Endothelial cell of umbilical vein (primary cell): ENCODE measurements at regions not wholly inside any gene's neighbourhood (a gene's known extent, or its start where the extent isn't known, plus 50 kb on each side); places are given as distances from the start of the nearest gene placed in this dataset.

Source experiments
- BruUV-seq: library from RNA; stranded (reverse); fragments of 400-500 nt; replicated peaks from 2 replicates; lab custom pipeline; 2021; lab: Mats Ljungman, UMichigan
- CTCF ChIA-PET: fragments of 300-600, 350-600 bp; sonication (Branson Sonifier 250); formaldehyde crosslinking; loops from one replicate; lab custom pipeline; 2021; ENCODE audit warnings: antibody characterized with exemption, inconsistent platforms; lab: Charles Lee
- POLR2A ChIA-PET: fragments of 300-600, 350-600 bp; sonication (Branson Sonifier 250); formaldehyde crosslinking; loops from one replicate; lab custom pipeline; 2021; ENCODE audit warnings: antibody characterized with exemption, inconsistent platforms; lab: Charles Lee
- DNase-seq: peaks from one replicate; pipeline ENCODE4 v3.0.0-alpha.2; 2011; ENCODE audit warnings: low read depth, low spot score
- FAIRE-seq: peaks from 2 replicates; lab custom pipeline; 2011; peaks lifted over from hg19 to GRCh38; lab: Jason Lieb, UNC
- H2AFZ ChIP-seq: 2 replicates; pipeline ENCODE4 v1.6.0; 2012; ENCODE audit warnings: low read depth, low read length, control low read depth, inconsistent platforms
- H3K27ac ChIP-seq: 2 replicates; pipeline ENCODE4 v1.5.1; 2011; ENCODE audit warnings: low read depth, mild to moderate bottlenecking, control low read depth, low read length, moderate library complexity; ENCODE audit not compliant: insufficient read depth
- H3K27me3 ChIP-seq, 2 experiments: 2 replicates each; pipeline versions ENCODE4 v1.6.0 to v1.6.1; 2011; ENCODE audit warnings: low read length in 2 of 2, mixed read lengths in 1 of 2; ENCODE audit not compliant: control insufficient read depth in 2 of 2, insufficient read depth in 2 of 2
- H3K36me3 ChIP-seq, 2 experiments: 2 replicates in 1 of 2; 3 replicates in 1 of 2; pipeline ENCODE4 v1.5.1; 2011; ENCODE audit warnings: low read length in 2 of 2, mild to moderate bottlenecking in 1 of 2, moderate library complexity in 1 of 2; ENCODE audit not compliant: control insufficient read depth in 2 of 2, insufficient read depth in 2 of 2; ENCODE audit errors: extremely low read depth in 1 of 2
- H3K4me1 ChIP-seq: 3 replicates; pipeline ENCODE4 v1.5.1; 2011; ENCODE audit warnings: mild to moderate bottlenecking, low read length; ENCODE audit not compliant: control insufficient read depth, insufficient read depth; ENCODE audit errors: extremely low read depth
- H3K4me2 ChIP-seq: 2 replicates; pipeline ENCODE4 v1.6.1; 2011; ENCODE audit warnings: low read length, control low read depth, mixed read lengths; ENCODE audit not compliant: insufficient read depth
- H3K4me3 ChIP-seq, 3 experiments: fragments of 200-600 bp in 1 of 3; sonication (generic), shearing (Covaris generic) in 1 of 3; replicated peaks in 1 of 3; 2 replicates each; pipeline ENCODE4 v1.5.1; 2011 to 2016; ENCODE audit warnings: control low read depth in 3 of 3, low read length in 3 of 3, mild to moderate bottlenecking in 2 of 3, inconsistent platforms in 1 of 3, low read depth in 1 of 3, moderate library complexity in 1 of 3; ENCODE audit not compliant: insufficient read depth in 1 of 3
- H3K79me2 ChIP-seq: 2 replicates; pipeline ENCODE4 v1.6.0; 2012; ENCODE audit warnings: low read length, inconsistent platforms; ENCODE audit not compliant: control insufficient read depth, insufficient read depth
- H3K9ac ChIP-seq: replicated peaks from 2 replicates; pipeline ENCODE3; 2011; ENCODE audit warnings: low read length, control low read depth; ENCODE audit not compliant: insufficient read depth; ENCODE audit errors: extremely low read depth
- H3K9me1 ChIP-seq: replicated peaks from 3 replicates; pipeline ENCODE4 v1.6.0; 2011; ENCODE audit warnings: mild to moderate bottlenecking, low read length; ENCODE audit not compliant: control insufficient read depth, insufficient read depth; ENCODE audit errors: extremely low read depth
- H3K9me3 ChIP-seq: replicated peaks from 2 replicates; pipeline ENCODE4 v1.5.1; 2012; ENCODE audit warnings: low read length, inconsistent platforms; ENCODE audit not compliant: control insufficient read depth, insufficient read depth
- H4K20me1 ChIP-seq: replicated peaks from 2 replicates; pipeline ENCODE3; 2011; ENCODE audit warnings: mild to moderate bottlenecking, low read length; ENCODE audit not compliant: control insufficient read depth, insufficient read depth; ENCODE audit errors: extremely low read depth
- CTCF ChIP-seq, 2 donors: IDR thresholded peaks; 1 replicate in 1 of 2; 2 replicates in 1 of 2; pipeline ENCODE4 v1.5.1; 2011; ENCODE audit warnings: low read length in 2 of 2, mild to moderate bottlenecking in 2 of 2, moderate library complexity in 2 of 2, control low read depth in 1 of 2, inconsistent platforms in 1 of 2, low read depth in 1 of 2; ENCODE audit not compliant: insufficient read depth in 1 of 2; ENCODE audit errors: extremely low read depth in 1 of 2
- EZH2 ChIP-seq: IDR thresholded peaks from 2 replicates; pipeline ENCODE4 v1.6.1; 2012; ENCODE audit warnings: borderline replicate concordance, low read depth, mild to moderate bottlenecking, moderate library complexity, low read length, inconsistent platforms; ENCODE audit not compliant: severe bottlenecking
- FOS ChIP-seq: IDR thresholded peaks from 2 replicates; pipeline ENCODE4 v1.6.1; 2011; ENCODE audit warnings: mild to moderate bottlenecking, low read length, moderate library complexity, borderline replicate concordance; ENCODE audit not compliant: insufficient read depth
- GATA2 ChIP-seq: IDR thresholded peaks from 2 replicates; pipeline ENCODE4 v1.7.0; 2011; ENCODE audit warnings: low read depth, mild to moderate bottlenecking, moderate library complexity, mixed read lengths, low read length; ENCODE audit not compliant: insufficient read length, insufficient read depth
- JUN ChIP-seq: IDR thresholded peaks from 2 replicates; pipeline ENCODE4 v1.6.1; 2011; ENCODE audit warnings: borderline replicate concordance, low read depth; ENCODE audit not compliant: insufficient read length, insufficient read depth
- MAX ChIP-seq: IDR thresholded peaks from 2 replicates; pipeline ENCODE4 v1.6.1; 2011; ENCODE audit not compliant: insufficient read depth, insufficient read length
- MYC ChIP-seq: IDR thresholded peaks from one replicate; pipeline ENCODE4 v1.6.1; 2011; ENCODE audit warnings: mild to moderate bottlenecking, low read depth, low read length
- POLR2A ChIP-seq: IDR thresholded peaks from 2 replicates; pipeline ENCODE4 v1.6.1; 2012; ENCODE audit warnings: low read depth, mild to moderate bottlenecking, control low read depth, low read length
- POLR2AphosphoS5 ChIP-seq: IDR thresholded peaks from 2 replicates; pipeline ENCODE4 v1.6.1; 2012; ENCODE audit warnings: low read depth, mild to moderate bottlenecking, control low read depth, low read length, moderate library complexity; ENCODE audit not compliant: insufficient read depth
- dilution Hi-C: fragments of 300-500 bp; cut with MboI; formaldehyde crosslinking; loops from one replicate; pipeline ENCODE4 v1.15.0; 2019; ENCODE audit warnings: low sequenced_read_pairs; ENCODE audit not compliant: extremely low pct_ligation_motif_present
- intact Hi-C: fragments of 100-400 bp; cut with micrococcal nuclease; formaldehyde crosslinking; loops from one replicate; pipeline ENCODE4 v1.10.0; 2022

DNA sequence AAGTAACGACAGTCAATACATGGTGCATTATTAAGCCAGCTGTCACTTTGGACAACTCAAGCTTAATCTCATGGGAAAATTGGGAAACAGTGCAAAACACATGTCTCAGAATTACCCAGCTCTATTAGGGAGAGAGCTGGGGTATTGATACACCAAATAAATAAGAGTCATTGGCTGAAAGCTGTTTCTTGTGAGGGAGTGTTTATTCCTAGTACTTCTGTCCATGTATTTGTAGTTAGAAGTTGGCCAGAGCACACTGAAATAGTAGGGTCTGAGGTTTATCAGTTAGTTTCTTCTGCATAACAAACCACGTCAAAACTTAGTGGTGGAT is 192.0 kb upstream of the RALGAPA2 start:
- Histone ChIP-seq H4K20me1 (no peaks in the 10 kb centered on the region), H3K4me1 (no peaks in the 10 kb centered on the region), H3K4me2 (no peak overlapping the region), H3K9me3 (no peaks in the 10 kb centered on the region), H3K9ac (no peak overlapping the region), H3K79me2 (no peaks in the 10 kb centered on the region), H3K27me3 (no peaks in the 10 kb centered on the region), H2AFZ (no peak overlapping the region), H3K36me3 (no peaks in the 10 kb centered on the region), H3K4me3 (no peak overlapping the region), H3K27ac (no peak overlapping the region), H3K9me1 (no peaks in the 10 kb centered on the region)
- dilution Hi-C loops = no loop called here
- BruUV-seq = no TSS peak
- ChIA-PET POLR2A (no interaction called here), CTCF (no interaction called here)
- FAIRE-seq (no peak), DNase-seq (no peak)
- intact Hi-C loops = no loop called here
- TF ChIP-seq GATA2 = no peak
- TF ChIP-seq MAX = no peak
- no peak for TF ChIP-seq CTCF (IDR thresholded peaks at IDR 0.05; ENCODE audit: extremely low read depth in 1 of 2, insufficient read depth in 1 of 2, low read depth in 1 of 2, low read length in 2 of 2)
- no peak for TF ChIP-seq FOS
- no peak for TF ChIP-seq POLR2A

GRCh38 chr20:20903773-20904500 is 191.5 kb upstream of the RALGAPA2 start:
- no peaks in the 10 kb centered on the region for H4K20me1 ChIP-seq
- no peak for DNase-seq
- no peak overlapping the region for H3K27ac ChIP-seq
- no peaks in the 10 kb centered on the region for H3K4me1 ChIP-seq
- dilution Hi-C loops = no loop called here
- no peak for FAIRE-seq
- ChIA-PET POLR2A (no interaction called here), CTCF (interaction anchor here (1.2 kb wide), 1 partner anchor 15 kb away, joined by 3 read pairs; no protein-coding TSS in a partner anchor)
- H3K9ac ChIP-seq = no peak overlapping the region
- no peaks in the 10 kb centered on the region for H3K36me3 ChIP-seq
- no TSS peak for BruUV-seq
- no peaks in the 10 kb centered on the region for H3K79me2 ChIP-seq
- no peak overlapping the region for H3K4me2 ChIP-seq
- TF ChIP-seq GATA2 (no peak), MAX (no peak), EZH2 (no peak), POLR2AphosphoS5 (no peak), POLR2A (no peak), FOS (no peak), MYC (no peak), JUN (no peak), CTCF (IDR thresholded peaks at IDR 0.05; ENCODE audit: extremely low read depth in 1 of 2, insufficient read depth in 1 of 2, low read depth in 1 of 2, low read length in 2 of 2) (no peak)
- H3K4me3 ChIP-seq = no peak overlapping the region
- H3K9me3 ChIP-seq = no peaks in the 10 kb centered on the region
- intact Hi-C loops = no loop called here
- no peak overlapping the region for H2AFZ ChIP-seq
- no peaks in the 10 kb centered on the region for H3K27me3 ChIP-seq
- no peaks in the 10 kb centered on the region for H3K9me1 ChIP-seq
